LNCaP clone FGC (cell line): ENCODE measurements at regions not wholly inside any gene's neighbourhood (a gene's known extent, or its start where the extent isn't known, plus 50 kb on each side); places are given as distances from the start of the nearest gene placed in this dataset.

Experiments
- DNase-seq: peaks from one replicate; pipeline ENCODE4 v3.0.0-alpha.2; 2011; ENCODE audit warnings: low read depth
- H3K4me3 ChIP-seq: 2 replicates; pipeline ENCODE4 v1.5.1; 2011; ENCODE audit warnings: mild to moderate bottlenecking, low read depth, low read length, control low read depth
- TF ChIP-seq, protein P1 (sequence below): IDR thresholded peaks from 2 replicates; pipeline ENCODE4 v1.5.1; 2012; ENCODE audit warnings: mild to moderate bottlenecking; ENCODE audit not compliant: control insufficient read depth, insufficient read depth; ENCODE audit errors: extremely low read depth

DNA sequence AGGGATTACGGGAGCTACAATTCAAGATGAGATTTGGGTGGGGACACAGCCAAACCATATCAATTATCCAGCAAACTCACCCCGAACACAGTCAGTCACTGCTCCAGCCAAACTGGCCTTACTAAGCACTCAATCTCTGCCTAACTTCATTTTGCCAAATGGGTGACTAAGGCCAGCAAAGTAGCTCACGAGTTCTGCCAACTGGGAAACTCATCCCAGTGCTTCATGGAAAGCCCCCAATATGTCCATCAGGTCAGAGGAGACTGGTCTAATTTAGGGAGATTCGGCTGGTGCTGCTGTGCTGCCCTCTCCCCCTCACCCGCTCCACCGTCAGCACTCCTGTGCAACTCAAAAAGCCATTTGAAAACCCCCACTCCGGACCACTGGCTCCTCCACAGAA is 324.0 kb downstream of the FOXO1 start:
- TF ChIP-seq, protein P1, sequence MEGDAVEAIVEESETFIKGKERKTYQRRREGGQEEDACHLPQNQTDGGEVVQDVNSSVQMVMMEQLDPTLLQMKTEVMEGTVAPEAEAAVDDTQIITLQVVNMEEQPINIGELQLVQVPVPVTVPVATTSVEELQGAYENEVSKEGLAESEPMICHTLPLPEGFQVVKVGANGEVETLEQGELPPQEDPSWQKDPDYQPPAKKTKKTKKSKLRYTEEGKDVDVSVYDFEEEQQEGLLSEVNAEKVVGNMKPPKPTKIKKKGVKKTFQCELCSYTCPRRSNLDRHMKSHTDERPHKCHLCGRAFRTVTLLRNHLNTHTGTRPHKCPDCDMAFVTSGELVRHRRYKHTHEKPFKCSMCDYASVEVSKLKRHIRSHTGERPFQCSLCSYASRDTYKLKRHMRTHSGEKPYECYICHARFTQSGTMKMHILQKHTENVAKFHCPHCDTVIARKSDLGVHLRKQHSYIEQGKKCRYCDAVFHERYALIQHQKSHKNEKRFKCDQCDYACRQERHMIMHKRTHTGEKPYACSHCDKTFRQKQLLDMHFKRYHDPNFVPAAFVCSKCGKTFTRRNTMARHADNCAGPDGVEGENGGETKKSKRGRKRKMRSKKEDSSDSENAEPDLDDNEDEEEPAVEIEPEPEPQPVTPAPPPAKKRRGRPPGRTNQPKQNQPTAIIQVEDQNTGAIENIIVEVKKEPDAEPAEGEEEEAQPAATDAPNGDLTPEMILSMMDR, result no peak
- no peak for DNase-seq
- H3K4me3 ChIP-seq, result no peak overlapping the region

GRCh38 chr13:40342901-40343300 is 323.5 kb downstream of the FOXO1 start:
- no peak overlapping the region for H3K4me3 ChIP-seq
- TF ChIP-seq, protein P1, result no peak
- no peak for DNase-seq

GRCh38 chr13:40343550-40344269 is 322.7 kb downstream of the FOXO1 start:
- no peak for DNase-seq
- H3K4me3 ChIP-seq, result no peak overlapping the region
- TF ChIP-seq, protein P1, result no peak

DNA sequence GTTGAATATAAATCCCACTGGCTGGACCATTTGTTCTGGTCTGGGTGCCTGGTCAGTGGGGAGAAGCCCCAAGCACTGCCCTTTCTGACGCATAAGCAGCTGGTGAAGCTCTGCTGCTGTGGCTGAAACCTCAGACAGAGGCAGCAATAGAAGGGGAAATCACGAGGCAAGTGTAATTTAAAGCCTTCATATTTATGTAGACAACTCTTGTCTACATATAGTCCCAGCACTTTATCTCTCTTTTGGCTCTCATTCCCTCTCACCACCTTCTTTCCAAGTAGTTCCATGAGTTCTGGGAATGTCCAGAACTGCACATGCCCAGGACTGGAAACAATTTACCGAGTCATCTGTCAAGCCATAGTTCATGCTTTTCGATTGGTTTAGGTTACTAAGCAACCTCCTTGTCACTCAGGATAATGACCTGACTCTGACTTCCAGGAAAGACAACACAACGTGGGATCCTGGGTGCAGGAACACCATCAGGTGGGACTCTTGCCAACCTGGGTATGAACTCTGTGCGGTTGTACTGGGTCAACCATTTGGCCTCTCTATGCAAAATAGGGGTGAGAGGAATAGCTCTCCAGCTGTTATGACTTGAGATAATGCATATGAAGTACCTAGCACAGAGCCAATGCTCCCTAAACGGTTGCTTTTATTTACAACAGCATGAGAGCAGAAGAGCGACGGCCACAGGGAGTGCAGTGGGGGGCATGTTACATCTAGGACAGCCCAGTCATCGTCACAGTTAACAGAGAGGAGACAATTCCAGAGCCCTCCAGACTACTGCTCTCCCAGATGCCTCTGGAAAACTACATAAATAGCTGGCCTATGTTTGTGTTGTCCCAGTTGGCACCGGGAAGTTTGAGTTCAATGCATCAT is 321.9 kb downstream of the FOXO1 start:
- no peak for DNase-seq
- H3K4me3 ChIP-seq, result no peak overlapping the region

GRCh38 chr13:40345149-40345514 is 321.3 kb downstream of the FOXO1 start:
- TF ChIP-seq, protein P1, result no peak
- DNase-seq, result no peak
- H3K4me3 ChIP-seq, result no peak overlapping the region

More for the DNA sequence above, 321.9 kb downstream of the FOXO1 start:
- TF ChIP-seq, protein P1, result no peak

GRCh38 chr13:40345654-40346372 is 320.6 kb downstream of the FOXO1 start:
- no peak overlapping the region for H3K4me3 ChIP-seq
- TF ChIP-seq, protein P1, result no peak
- DNase-seq, result no peak
